Activated CD8-positive, alpha-beta memory T cell treated with anti-CD3 and anti-CD28 coated beads for 1 hour (primary cell): ENCODE measurements at regions not wholly inside any gene's neighbourhood (a gene's known extent, or its start where the extent isn't known, plus 50 kb on each side); places are given as distances from the start of the nearest gene placed in this dataset.

ENCODE experiments used
- DNase-seq, 2 donors: peaks; one replicate each; pipeline ENCODE4 v3.0.0-alpha.2; 2020; ENCODE audit warnings: low read depth in 1 of 2; ENCODE audit errors: extremely low read depth in 1 of 2

GRCh38 chr18:41378598-41378997, 576.4 kb upstream of the PIK3C3 start:
- no peak for DNase-seq

DNA sequence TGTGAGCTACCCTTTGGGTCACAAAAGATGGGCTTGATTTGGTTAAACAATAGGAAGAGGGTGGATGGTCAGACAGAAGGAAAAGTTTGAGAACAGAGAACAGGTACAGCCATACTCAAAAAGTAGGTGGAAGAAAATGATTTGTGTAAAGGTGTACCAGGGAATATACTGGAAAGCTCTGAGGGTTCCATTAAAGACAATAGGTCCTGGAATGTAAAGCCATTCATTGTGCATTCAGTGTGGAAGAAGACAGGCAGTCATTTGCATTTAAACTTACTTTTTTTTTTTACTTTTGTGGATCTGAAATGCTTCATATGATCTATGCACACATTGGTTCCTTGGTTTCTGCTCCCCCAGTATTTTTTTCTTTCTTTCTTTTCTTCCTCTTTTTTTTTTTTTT, 581.4 kb upstream of the PIK3C3 start:
- DNase-seq = no peak

DNA sequence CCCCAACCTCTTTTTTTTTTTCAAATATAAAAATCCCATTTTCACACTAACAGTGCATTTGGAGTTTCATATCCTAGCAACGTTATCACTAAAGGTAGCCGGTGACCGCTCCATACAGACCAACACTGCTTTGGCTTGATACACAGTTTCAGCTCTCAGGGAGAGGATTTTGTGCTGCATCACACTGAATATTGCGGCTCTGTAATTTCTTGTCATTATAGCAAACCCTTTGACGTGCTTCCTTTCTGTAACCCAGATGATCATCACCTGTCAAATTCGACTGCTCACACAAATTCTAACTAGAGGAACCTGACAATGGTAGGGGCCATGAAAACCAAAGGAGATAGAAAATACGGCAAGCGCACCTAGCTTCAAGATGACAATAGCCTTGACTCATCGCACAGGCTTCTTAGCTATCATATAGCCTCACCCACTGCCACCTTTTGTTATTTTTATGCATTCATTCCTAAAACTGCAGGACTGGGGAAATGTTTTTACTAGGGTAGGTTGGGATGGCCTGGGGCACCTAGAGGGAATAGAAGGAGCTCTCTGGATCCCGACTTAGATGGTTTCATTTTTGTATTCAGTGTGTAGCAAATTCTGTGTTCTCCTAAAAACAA, 582.9 kb upstream of the PIK3C3 start:
- no peak for DNase-seq

DNA sequence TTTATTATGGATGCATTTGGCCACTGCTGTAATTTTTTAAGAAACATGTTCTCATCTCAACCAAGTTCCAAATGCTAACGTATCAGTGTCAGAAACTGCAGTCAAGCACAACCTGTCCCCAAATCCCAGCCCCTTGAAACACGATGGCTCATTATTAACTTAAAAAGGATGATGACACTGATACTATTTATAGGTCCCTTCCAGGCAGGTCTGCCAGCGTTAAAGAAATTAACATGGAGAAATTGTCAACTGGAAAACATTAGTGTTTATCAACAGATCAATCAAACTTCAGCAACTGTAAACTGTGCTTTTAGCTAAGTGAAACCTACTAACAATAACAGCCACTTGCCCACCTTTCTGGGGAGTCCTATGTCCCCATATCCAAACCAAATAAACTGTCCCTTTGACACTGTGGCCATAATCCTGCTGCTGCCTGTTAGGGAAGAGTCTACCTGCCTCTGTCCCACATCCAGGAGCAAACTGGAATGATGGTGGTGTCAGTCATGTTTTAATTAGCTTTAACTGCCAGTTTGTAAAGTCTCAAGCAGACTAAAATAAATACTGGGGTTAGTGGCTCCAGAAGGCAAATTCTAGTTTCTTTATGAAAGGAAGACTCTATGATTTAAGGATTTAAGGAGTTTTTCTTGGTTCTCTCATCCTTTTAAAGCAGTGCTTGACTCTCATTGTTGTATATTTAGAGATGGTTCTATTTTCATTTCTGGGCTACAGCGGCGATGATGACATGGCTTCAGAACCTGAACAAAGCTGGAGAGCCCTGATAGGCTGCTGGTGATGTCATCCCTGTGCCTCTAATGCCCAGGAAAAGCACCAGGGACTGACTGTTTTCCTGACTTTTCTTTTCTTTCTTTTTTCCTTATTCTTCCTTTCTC, 583.6 kb upstream of the PIK3C3 start:
- DNase-seq = no peak

GRCh38 chr18:41370740-41371139, 584.3 kb upstream of the PIK3C3 start:
- DNase-seq = no peak

DNA sequence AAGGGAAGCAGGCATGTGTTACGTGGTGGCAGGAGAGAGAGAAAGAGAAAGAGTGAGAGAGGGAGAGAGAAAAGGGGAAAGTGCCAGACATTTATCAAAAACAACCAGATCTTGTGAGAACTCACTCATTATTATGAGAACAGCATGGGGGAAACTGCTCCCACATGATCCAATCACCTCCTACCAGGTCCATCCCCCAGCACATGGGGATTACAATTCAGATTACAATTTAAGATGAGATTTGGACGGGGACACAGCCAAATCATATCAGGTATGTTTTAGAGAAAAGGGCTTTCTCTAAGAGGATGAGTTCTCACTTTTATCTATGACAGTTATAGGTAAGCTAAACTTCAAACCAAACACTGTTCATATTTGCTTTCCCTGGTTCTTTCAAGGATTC, 597.3 kb upstream of the PIK3C3 start:
- DNase-seq = no peak

DNA sequence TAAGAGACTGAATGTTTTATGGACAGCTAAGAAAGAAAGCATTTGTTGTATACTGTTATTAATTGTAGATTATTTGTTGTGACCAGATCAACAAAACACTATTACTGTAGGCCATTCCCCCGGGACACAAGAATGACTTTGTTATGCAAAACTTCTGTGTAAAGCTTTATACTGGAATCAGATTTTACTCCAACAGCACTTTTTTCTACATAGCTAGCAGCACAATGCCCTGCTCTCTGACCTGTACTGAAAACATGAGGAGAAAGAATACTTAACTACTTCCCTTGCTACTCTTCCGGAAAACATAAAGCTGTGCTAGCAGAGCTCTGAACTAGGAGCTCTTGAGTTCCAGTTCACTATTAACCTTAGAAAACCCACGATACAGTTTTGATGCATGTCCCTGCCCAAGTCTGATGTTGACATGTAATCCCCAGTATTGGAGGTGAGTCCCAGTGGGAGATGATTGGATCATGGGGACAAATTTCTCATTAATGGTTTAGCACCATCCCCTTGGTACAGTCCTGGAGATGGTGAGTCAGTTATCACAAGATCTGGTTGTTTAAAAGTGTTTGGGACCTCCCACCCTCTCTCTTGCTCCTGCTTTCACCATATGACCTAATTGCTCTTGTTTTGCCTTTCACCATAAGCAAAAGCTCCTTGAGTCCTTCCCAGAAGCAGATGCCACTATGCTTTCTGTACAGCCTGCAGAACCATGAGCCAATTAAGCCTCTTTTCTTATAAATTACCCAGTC, 601.1 kb upstream of the PIK3C3 start:
- no peak for DNase-seq

DNA sequence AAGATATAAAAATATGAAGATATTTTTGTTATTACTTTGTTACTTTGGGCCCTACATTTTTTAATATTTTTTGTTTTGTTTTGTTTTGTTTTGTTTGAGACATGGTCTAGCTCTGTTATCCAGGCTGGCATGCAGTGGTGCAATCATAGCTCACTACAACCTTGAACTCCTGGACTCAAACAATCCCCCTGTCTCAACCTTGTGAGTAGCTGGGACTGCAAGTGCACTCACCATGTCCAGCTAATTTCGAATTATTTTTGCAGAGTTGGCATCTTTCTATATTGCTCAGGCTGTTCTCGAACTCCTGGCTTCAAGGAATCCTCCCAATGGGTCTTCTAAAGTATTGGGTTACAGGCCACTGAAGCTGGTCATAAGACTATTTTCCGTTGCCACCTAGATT, 603.6 kb upstream of the PIK3C3 start:
- no peak for DNase-seq

- DNase-seq = no peak
These were observed 608.0 kb upstream of the PIK3C3 start for GRCh38 chr18:41347057-41347456.

DNA sequence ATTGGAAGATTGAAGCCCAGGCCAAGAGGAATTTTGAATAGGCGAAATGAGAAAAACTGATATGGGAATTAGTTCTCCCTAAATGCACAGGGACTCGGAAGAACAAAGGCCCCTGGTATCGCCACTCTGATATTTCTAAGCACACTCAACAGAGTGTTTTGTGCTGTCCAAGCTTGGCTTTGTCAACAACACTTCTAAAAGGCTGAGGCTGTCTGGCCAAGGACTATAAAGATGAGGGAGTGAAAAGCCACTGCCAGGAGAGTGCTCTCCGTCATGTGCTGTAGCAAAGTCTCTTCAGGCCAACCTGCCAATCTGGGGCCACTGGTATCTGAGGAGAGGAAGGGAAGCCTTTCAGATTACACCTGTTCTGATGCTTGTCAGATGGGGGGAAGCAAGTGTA, 611.2 kb upstream of the PIK3C3 start:
- DNase-seq = no peak

DNA sequence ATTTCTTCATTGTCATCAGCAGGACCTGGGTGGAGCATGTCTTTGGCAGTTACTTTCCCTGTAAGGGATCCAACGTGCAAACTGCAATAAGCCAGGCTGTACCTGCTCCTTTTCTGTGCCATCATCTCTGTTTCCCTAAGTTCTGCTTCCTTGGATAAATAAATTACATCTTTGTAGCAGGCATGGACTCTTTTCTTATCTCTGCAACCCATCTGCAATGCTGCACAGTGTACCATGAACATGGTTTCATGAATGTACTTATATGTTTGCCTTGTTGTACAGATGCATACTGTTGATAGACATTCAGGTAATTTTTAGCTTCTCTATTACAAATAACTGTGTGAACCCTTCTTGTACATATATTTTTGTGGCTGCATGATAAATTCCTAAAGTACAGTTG, 616.7 kb upstream of the PIK3C3 start:
- no peak for DNase-seq

GRCh38 chr18:41331661-41332060, 623.4 kb upstream of the PIK3C3 start:
- DNase-seq = no peak

DNA sequence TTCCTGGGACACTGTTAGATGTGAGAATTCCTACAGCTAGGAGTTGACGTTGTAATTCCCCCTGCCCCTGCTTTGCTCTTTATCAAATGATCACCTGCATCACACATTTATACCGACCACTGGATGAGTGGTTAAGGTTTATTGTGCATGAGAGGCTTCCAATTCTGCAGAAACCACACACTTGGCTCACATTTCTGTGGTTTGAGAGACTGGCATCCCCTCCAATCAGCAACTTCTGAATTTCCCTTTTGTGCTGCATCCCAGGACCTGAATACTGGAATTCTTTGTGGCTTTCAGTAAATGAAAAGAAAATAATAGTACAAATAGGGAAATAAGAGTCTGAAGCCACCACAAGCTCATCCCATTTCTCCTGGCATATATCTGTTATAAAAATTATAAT, 628.7 kb upstream of the PIK3C3 start:
- DNase-seq = no peak

GRCh38 chr18:41324934-41325333, 630.1 kb upstream of the PIK3C3 start:
- DNase-seq = no peak

DNA sequence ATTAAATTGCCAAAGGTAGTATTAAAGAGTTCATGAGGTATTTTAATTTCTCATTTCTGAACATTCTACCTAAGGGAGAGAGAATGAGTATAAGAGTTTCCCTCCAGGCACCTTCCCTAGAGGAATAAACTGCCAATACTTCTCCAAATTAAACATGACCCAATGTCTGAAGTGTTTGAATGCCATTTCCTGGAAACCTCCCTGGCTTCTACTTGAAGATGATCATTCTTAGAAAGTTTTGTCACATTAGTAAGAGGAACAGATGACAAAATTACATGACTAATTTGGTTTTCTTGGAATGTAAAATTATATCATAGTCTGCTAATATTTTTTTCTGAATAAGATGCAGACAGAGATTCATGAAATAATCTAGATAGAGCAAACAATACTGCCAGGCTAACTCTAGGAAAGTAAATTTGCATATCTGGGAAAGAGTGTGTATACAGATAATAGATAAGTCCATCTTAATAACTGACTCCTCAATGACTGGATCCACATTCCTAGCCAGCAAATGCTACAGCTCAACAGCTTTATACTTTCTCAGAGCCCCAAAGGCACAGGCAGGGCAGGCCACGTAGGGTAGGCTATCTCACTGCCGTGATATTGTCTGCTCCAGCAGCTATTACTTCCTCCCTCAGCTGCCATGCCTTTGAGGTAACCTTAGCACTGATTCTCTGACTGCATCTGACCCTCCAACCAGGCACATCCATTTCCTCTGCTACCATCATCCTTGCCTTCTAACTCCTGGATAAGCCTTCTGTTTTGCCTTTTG, 630.8 kb upstream of the PIK3C3 start:
- DNase-seq = no peak

DNA sequence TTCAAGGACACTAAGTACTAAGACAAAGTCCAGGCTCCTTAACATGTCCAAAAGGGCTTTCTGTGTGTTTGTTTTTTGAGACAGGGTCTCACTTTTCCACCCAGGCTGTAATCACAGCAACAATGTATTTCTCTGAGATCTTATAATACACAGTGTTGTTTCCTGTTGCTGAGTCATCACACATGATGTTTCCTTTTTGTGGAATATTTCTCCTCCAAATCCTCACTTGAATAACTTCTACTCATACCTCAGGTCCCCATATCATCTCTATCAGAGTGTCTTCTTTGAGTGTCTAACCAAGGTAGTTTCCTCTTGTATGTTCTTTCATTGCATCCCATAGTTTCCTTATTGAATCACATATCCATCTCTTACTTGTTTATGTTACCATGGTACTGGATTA, 632.0 kb upstream of the PIK3C3 start:
- DNase-seq = no peak

GRCh38 chr18:41320100-41320499, 634.9 kb upstream of the PIK3C3 start:
- DNase-seq = no peak

- DNase-seq = no peak
These were observed 639.9 kb upstream of the PIK3C3 start for GRCh38 chr18:41315134-41315533.

DNA sequence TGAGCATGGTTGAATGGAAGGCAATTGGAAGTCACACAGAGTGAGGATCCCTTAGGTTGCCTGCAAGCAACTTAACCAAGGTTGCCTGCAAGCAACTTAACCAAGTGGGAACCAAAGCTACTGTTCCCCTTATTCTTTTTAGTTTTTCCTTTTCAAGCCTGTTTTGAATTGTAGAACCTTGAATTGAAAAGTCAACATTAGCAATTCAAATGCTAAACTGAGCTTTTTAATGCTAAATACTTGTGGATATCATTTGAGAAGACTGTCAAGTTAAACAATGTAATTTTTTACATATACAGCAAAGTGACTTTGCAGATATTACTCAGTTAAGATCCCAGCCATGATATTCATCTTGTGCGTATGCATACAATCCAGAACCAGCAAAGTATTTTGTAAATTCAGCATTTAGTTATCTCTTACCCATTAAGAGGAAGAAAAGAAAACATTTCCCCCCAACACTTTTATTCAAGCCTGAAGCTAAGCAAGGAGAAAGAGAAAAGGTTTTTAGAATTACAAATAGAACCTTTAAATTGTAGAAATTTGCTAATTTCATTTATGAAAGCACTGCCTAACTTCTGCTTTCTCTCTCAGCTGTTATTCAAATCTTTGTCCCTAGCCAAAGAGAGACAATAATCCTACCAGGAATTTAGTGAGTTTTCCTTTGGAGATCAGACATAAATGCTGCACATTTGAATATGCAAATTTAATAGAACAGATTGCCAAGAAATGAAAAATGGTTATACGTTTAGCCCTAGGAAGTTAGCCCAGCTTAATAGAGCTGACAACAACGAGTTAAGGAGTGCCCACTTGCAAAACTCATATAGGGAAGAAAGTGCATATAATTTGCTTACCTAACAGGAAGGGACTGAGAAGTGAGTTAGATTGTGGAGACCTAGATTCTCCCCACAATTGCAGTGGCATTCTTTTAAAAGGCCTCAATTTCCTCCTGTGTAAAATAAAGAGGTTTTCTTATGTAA, 643.2 kb upstream of the PIK3C3 start:
- DNase-seq = no peak

DNA sequence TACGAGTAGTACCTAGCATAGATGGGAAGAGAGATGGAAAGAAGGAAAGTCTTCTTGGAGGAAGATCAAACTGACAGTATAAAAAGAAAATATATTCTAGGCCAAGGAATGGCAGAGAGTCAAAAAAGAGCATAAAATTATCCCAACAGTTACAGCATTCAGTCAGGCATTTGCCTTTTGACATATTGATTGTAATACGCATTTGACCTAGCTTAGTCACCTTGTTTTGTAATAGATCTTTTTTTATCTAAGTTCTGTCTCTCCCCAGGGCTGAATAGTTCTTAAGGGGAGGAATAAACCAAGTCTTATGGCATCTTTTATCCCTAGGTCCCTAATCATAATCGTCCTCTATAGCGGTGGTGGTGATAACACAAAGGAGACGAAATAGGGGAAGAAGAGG, 657.3 kb upstream of the PIK3C3 start:
- no peak for DNase-seq
